ENCODE measurements at regions not wholly inside any gene's neighbourhood (a gene's known extent, or its start where the extent isn't known, plus 50 kb on each side); places are given as distances from the start of the nearest gene placed in this dataset.

- DNase-seq = no peak
Observed at GRCh38 chr13:107069108-107069776, 501.3 kb upstream of the ARGLU1 start.

- DNase-seq = no peak
Observed at GRCh38 chr13:107067381-107067780, 499.4 kb upstream of the ARGLU1 start.

GRCh38 chr13:107066355-107066754 is 498.4 kb upstream of the ARGLU1 start:
- DNase-seq = no peak

GRCh38 chr13:107065036-107065435 is 497.1 kb upstream of the ARGLU1 start:
- no peak for DNase-seq

GRCh38 chr13:107057028-107057631 is 489.2 kb upstream of the ARGLU1 start:
- no peak for DNase-seq

- no peak for DNase-seq
Observed at GRCh38 chr13:107043021-107043956, 475.4 kb upstream of the ARGLU1 start.

GRCh38 chr13:107035778-107036177 is 467.8 kb upstream of the ARGLU1 start:
- no peak for DNase-seq

- DNase-seq = no peak
Observed at GRCh38 chr13:107035186-107035585, 467.2 kb upstream of the ARGLU1 start.

GRCh38 chr13:107034236-107034872 is 466.4 kb upstream of the ARGLU1 start:
- DNase-seq = no peak

GRCh38 chr13:107031716-107032115 is 463.8 kb upstream of the ARGLU1 start:
- no peak for DNase-seq

- no peak for DNase-seq
Observed at GRCh38 chr13:107028751-107029150, 460.8 kb upstream of the ARGLU1 start.

GRCh38 chr13:107025991-107026390 is 458.1 kb upstream of the ARGLU1 start:
- DNase-seq = peak in 2 of 56 donors; percentile 1

GRCh38 chr13:107023335-107023734 is 455.4 kb upstream of the ARGLU1 start:
- DNase-seq = no peak

- no peak for DNase-seq
Observed at GRCh38 chr13:107020393-107020792, 452.5 kb upstream of the ARGLU1 start.

GRCh38 chr13:107018285-107018684 is 450.3 kb upstream of the ARGLU1 start:
- no peak for DNase-seq

GRCh38 chr13:107006661-107007060 is 438.7 kb upstream of the ARGLU1 start:
- DNase-seq = no peak

- DNase-seq = no peak
Observed at GRCh38 chr13:107005577-107005976, 437.6 kb upstream of the ARGLU1 start.

GRCh38 chr13:107003911-107004310 is 436.0 kb upstream of the ARGLU1 start:
- DNase-seq = no peak

GRCh38 chr13:106998664-106999063 is 430.7 kb upstream of the ARGLU1 start:
- no peak for DNase-seq

- no peak for DNase-seq
Observed at GRCh38 chr13:106997696-106998095, 429.8 kb upstream of the ARGLU1 start.

- DNase-seq = no peak
Observed at GRCh38 chr13:106996867-106997618, 429.1 kb upstream of the ARGLU1 start.
